ENCODE measurements at regions not wholly inside any gene's neighbourhood (a gene's known extent, or its start where the extent isn't known, plus 50 kb on each side); places are given as distances from the start of the nearest gene placed in this dataset.

DNA sequence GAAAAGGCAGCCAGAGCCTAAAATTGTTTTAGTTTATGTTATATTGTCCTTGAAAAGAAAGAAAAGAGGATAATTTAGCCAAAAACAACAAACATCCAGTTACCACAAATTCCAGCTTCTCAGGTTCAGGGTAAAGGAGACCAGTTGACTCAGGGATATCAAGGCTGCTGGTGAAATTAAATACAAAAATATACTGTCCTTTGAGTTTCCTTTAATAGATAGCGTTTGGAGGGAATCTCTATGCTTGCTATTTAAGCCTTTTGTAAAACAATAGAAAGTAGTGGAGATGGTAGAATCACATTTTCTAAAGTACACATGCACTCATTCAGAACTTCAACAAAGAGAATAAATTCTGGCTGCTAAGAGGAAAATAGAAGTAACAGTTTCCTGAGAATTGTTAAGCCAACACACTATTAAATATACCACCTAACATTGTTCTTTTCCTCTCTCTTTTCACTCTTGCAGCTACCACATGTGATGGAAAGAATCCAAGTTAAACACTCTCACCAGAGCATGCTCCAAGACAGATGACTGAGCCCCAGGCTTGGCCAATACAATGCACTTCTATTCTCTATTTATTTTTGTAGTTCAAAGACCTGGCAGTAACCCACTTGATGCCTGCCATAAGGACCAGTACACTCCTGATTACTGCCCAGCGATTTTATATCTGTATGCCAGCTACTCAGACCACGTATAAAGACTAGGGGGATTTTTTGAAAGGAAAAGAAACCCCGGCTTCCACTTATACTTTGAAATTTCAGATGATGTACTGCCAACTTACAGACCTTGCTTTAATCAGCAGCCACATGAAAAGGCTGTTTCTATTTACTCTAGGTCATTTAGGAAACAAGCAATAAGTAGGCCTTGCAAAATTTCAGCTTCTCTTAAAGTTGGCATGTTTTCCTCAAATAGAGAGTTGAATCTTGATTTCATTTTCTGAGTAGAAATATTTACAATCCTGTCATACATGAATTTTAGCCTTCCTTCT lies 756.9 kb downstream of the FAT4 start:
- TF ChIP-seq, protein P1, sequence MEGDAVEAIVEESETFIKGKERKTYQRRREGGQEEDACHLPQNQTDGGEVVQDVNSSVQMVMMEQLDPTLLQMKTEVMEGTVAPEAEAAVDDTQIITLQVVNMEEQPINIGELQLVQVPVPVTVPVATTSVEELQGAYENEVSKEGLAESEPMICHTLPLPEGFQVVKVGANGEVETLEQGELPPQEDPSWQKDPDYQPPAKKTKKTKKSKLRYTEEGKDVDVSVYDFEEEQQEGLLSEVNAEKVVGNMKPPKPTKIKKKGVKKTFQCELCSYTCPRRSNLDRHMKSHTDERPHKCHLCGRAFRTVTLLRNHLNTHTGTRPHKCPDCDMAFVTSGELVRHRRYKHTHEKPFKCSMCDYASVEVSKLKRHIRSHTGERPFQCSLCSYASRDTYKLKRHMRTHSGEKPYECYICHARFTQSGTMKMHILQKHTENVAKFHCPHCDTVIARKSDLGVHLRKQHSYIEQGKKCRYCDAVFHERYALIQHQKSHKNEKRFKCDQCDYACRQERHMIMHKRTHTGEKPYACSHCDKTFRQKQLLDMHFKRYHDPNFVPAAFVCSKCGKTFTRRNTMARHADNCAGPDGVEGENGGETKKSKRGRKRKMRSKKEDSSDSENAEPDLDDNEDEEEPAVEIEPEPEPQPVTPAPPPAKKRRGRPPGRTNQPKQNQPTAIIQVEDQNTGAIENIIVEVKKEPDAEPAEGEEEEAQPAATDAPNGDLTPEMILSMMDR (IDR thresholded peaks at IDR 0.05 in 8 of 11, conservative IDR thresholded peaks at IDR 0.05 in 3 of 11) = no peak
- no peak for TF ChIP-seq POLR2A (IDR thresholded peaks at IDR 0.05)

All from spleen (tissue), 7 donors.